Stimulated activated naive CD8-positive, alpha-beta T cell treated with anti-CD3 and anti-CD28 coated beads, Interleukin-15, amount 100 ng/mL, for 72 hours (primary cell): ENCODE measurements at regions not wholly inside any gene's neighbourhood (a gene's known extent, or its start where the extent isn't known, plus 50 kb on each side); places are given as distances from the start of the nearest gene placed in this dataset.

ENCODE experiments used
- ATAC-seq: fragments of 150-1000 bp; cut with Tn5 transposase; 2 replicates; pipeline ENCODE4 v1.10.0; 2021; ENCODE audit warnings: mild to moderate bottlenecking, moderate library complexity
- DNase-seq, 2 donors: peaks; one replicate each; pipeline ENCODE4 v3.0.0; 2021 to 2022
- H3K27ac Mint-ChIP-seq, 2 donors: one replicate each; pipeline ENCODE4 v1.8.0; 2022; ENCODE audit warnings: mild to moderate bottlenecking in 2 of 2, mixed read lengths in 2 of 2, moderate library complexity in 2 of 2
- H3K27me3 Mint-ChIP-seq: one replicate; pipeline ENCODE4 v1.8.0; 2022; ENCODE audit warnings: mixed read lengths
- H3K4me1 Mint-ChIP-seq: one replicate; pipeline ENCODE4 v1.8.0; 2022; ENCODE audit warnings: mild to moderate bottlenecking, mixed read lengths
- H3K4me3 Mint-ChIP-seq, 2 donors: one replicate each; pipeline ENCODE4 v1.8.0; 2022; ENCODE audit warnings: mild to moderate bottlenecking in 2 of 2, mixed read lengths in 2 of 2, moderate library complexity in 1 of 2
- H3K9me3 Mint-ChIP-seq, 2 donors: one replicate each; pipeline ENCODE4 v1.8.0; 2022; ENCODE audit warnings: mixed read lengths in 2 of 2

DNA sequence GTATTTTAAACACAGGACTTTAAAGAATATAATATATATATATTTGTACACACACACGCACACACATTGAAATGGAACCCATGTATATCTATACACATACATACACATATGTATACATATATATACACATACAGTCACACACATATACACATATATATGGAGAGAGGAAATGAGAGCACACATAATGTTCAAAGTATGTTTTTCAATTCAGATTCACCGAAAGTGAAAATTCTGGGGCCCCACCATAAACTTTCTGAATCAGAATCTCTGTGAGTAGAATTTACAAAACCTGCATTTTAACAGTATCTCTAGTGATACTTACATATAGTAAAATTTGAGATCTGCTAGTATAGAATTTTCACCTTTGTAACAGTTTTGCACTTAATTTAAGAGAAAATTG lies 60.4 kb upstream of the OBI1 start:
- DNase-seq = no peak
- no peak for ATAC-seq
- no peaks in the 10 kb centered on the region for H3K9me3 Mint-ChIP-seq
- no peak overlapping the region for H3K4me3 Mint-ChIP-seq
- H3K4me1 Mint-ChIP-seq = no peaks in the 10 kb centered on the region
- no peak overlapping the region for H3K27ac Mint-ChIP-seq
- H3K27me3 Mint-ChIP-seq = peaks cover 16% of the 10 kb centered on the region

DNA sequence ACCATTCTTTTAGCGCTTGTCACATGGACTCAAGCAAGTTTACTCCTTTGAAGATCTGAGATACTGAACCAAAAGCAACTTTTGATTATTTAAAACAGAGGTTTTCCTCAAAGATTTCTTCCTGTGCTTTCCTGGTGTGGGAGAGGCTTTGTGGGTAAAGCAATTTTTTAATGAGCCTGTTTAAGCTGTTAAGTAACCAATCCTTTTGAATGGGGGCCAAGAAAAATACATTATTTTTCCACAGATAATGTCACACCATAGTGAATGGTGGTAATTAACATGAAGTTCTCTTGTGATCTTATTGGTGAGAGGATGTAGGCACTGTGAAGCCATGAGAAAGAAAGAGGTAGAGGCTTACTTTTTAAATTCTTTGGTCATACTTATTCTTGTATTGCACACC lies 55.8 kb upstream of the OBI1 start:
- Mint-ChIP-seq H3K27me3 (peaks cover under 1% of the 10 kb centered on the region), H3K4me1 (no peaks in the 10 kb centered on the region), H3K9me3 (no peaks in the 10 kb centered on the region), H3K4me3 (no peak overlapping the region), H3K27ac (no peak overlapping the region)
- DNase-seq = no peak
- no peak for ATAC-seq

DNA sequence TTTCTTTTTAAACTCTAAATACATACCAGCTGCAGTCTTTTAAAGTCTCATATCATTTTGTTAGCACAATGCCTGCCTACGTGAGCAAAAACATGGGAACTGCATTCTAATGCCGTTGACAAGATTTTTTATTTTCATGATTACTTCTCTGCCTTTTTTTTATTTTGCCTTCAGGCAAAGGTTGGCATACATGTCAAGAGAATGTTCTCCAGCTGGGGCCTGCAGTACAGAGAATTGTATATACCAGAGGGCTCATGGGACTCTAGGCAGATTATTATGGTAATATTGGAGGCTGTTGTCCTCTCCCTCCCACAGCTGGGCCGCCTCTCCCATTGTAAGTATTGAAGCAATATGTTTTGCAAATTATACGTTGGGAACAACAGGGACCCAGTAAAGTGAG lies 53.9 kb upstream of the OBI1 start:
- H3K4me1 Mint-ChIP-seq = no peaks in the 10 kb centered on the region
- H3K9me3 Mint-ChIP-seq = no peaks in the 10 kb centered on the region
- ATAC-seq (no peak), DNase-seq (no peak)
- no peak overlapping the region for H3K27ac Mint-ChIP-seq
- no peak overlapping the region for H3K4me3 Mint-ChIP-seq
- H3K27me3 Mint-ChIP-seq = peaks cover 9% of the 10 kb centered on the region

DNA sequence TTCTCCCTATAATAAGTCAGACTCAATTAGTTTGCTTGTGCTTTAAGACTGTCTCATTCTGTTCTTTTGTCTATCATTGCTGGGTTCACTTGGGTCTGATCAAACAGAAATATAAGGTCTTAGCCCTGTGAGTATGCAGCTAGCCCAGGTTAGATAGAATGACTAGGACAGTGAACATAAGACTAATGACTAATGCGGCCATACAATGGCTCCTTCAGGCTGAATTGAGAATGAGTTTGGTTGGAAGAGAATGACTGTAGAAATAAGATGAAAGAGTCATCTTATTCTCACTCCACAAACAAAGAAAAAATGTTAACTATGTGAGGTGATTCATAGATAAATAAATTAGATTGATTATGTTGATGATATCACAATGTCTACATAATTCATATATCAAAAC lies 50.1 kb upstream of the OBI1 start:
- Mint-ChIP-seq H3K27me3 (peaks cover 9% of the 10 kb centered on the region), H3K27ac (no peak overlapping the region), H3K4me3 (no peak overlapping the region), H3K4me1 (no peaks in the 10 kb centered on the region), H3K9me3 (peaks cover 0 to 5% of the 10 kb centered on the region in 2 donors)
- DNase-seq (no peak), ATAC-seq (no peak)
